ENCODE measurements at regions not wholly inside any gene's neighbourhood (a gene's known extent, or its start where the extent isn't known, plus 50 kb on each side); places are given as distances from the start of the nearest gene placed in this dataset.

GRCh38 chr17:77304746-77305473 is 164.1 kb downstream of the SEC14L1 start (continued):
- TF ChIP-seq PCBP2 (optimal IDR thresholded peaks at IDR 0.05; ENCODE audit: low read depth, low read length, poor library complexity, severe bottlenecking) (no peak), ZFX (CRISPR knock-in tag; IDR thresholded peaks at IDR 0.05; ENCODE audit: low read depth) (peak; percentile 72), ZNF407 (CRISPR knock-in tag; IDR thresholded peaks at IDR 0.05; ENCODE audit: not compliant biosample characterization) (no peak), ZNF674 (CRISPR knock-in tag; IDR thresholded peaks at IDR 0.05; ENCODE audit: low read depth) (no peak), AKNA (CRISPR knock-in tag; IDR thresholded peaks at IDR 0.05; ENCODE audit: borderline replicate concordance) (no peak), TRIM22 (IDR thresholded peaks at IDR 0.05) (no peak), ZNF557 (CRISPR knock-in tag; IDR thresholded peaks at IDR 0.05) (no peak), RAD21 (CRISPR knock-in tag; IDR thresholded peaks at IDR 0.05) (no peak), HCFC1 (IDR thresholded peaks at IDR 0.05; ENCODE audit: low read depth, low read length) (no peak), ZKSCAN1 (IDR thresholded peaks at IDR 0.05; ENCODE audit: low read length) (no peak), ZNF383 (CRISPR knock-in tag; IDR thresholded peaks at IDR 0.05; ENCODE audit: borderline replicate concordance) (no peak), CC2D1A (CRISPR knock-in tag; IDR thresholded peaks at IDR 0.05) (no peak), MYNN (CRISPR knock-in tag; IDR thresholded peaks at IDR 0.05; ENCODE audit: low read depth) (no peak), STAT5B (CRISPR knock-in tag; IDR thresholded peaks at IDR 0.05) (no peak), ZNF333 (CRISPR knock-in tag; IDR thresholded peaks at IDR 0.05; ENCODE audit: borderline replicate concordance) (no peak), ZNF354B (CRISPR knock-in tag; IDR thresholded peaks at IDR 0.05) (no peak)

Data from HepG2 (cell line).